HCT116 (cell line): ENCODE measurements at regions not wholly inside any gene's neighbourhood (a gene's known extent, or its start where the extent isn't known, plus 50 kb on each side); places are given as distances from the start of the nearest gene placed in this dataset.

Source experiments
- ATAC-seq: fragments of 200-7000 bp; cut with Tn5 transposase; 2 replicates; pipeline ENCODE4 v1.9.1; 2020; ENCODE audit warnings: mild to moderate bottlenecking, moderate library complexity
- BruUV-seq: library from RNA; stranded (reverse); fragments of 400-500 nt; replicated peaks from 2 replicates; lab custom pipeline; 2021; lab: Mats Ljungman, UMichigan
- CTCF ChIA-PET: fragments of 300-600 bp; sonication (Branson Sonifier 250); formaldehyde crosslinking; loops from one replicate; lab custom pipeline; 2021; ENCODE audit warnings: antibody characterized with exemption; lab: Charles Lee
- POLR2A ChIA-PET: fragments of 300-600, 350-600 bp; sonication (Branson Sonifier 250); formaldehyde crosslinking; loops from one replicate; lab custom pipeline; 2021; ENCODE audit warnings: antibody characterized with exemption; lab: Charles Lee
- RAD21 ChIA-PET, 2 experiments: fragments of 300-600 bp; sonication (Branson Sonifier 250); formaldehyde crosslinking; loops; one replicate each; lab custom pipeline; 2023; ENCODE audit warnings: low total read pairs in 2 of 2; ENCODE audit not compliant: uncharacterized antibody in 2 of 2, unreplicated experiment in 2 of 2, low non-redundant PET in 1 of 2; lab: Charles Lee
- DNase-seq: peaks from one replicate; pipeline ENCODE4 v3.0.0-alpha.2; 2010; ENCODE audit warnings: low read depth, low spot score
- H2AFZ ChIP-seq: fragments of 200-600 bp; shearing (Covaris generic), sonication (generic); 2 replicates; pipeline ENCODE4 v1.6.1; 2017; ENCODE audit warnings: low read depth, mixed run types, mixed read lengths, antibody characterized with exemption, low read length; ENCODE audit not compliant: poor library complexity, severe bottlenecking
- H3K27ac ChIP-seq: 2 replicates; pipeline ENCODE4 v1.5.1; 2012; ENCODE audit warnings: low read depth, low read length
- H3K27me3 ChIP-seq: fragments of 200-600 bp; sonication (generic); 2 replicates; pipeline ENCODE4 v1.6.1; 2016; ENCODE audit warnings: mixed run types, low read length, mixed read lengths; ENCODE audit not compliant: insufficient read depth
- H3K36me3 ChIP-seq, 2 experiments: fragments of 200-500 bp in 1 of 2; fragments of 200-600 bp in 1 of 2; sonication (Bioruptor generic) in 1 of 2; sonication (generic) in 1 of 2; 2 replicates each; pipeline versions ENCODE4 v1.5.1 to v1.6.1; 2014 to 2016; ENCODE audit warnings: low read length in 2 of 2, inconsistent platforms in 1 of 2, mixed read lengths in 1 of 2, mixed run types in 1 of 2; ENCODE audit not compliant: insufficient read depth in 2 of 2, control insufficient read depth in 1 of 2
- H3K4me1 ChIP-seq, 2 experiments: fragments of 200-600 bp in 1 of 2; sonication (generic) in 1 of 2; 2 replicates each; pipeline versions ENCODE4 v1.5.1 to v1.6.1; 2012 to 2017; ENCODE audit warnings: low read length in 2 of 2, inconsistent platforms in 1 of 2, mild to moderate bottlenecking in 1 of 2, mixed read lengths in 1 of 2, mixed run types in 1 of 2, moderate library complexity in 1 of 2; ENCODE audit not compliant: insufficient read depth in 2 of 2, control insufficient read depth in 1 of 2
- H3K4me2 ChIP-seq: fragments of 200-600 bp; sonication (generic); 2 replicates; pipeline ENCODE4 v1.6.1; 2017; ENCODE audit warnings: mixed run types, low read length, mixed read lengths
- H3K4me3 ChIP-seq, 2 experiments: fragments of 200-600 bp in 1 of 2; sonication (generic) in 1 of 2; replicated peaks in 1 of 2; 2 replicates each; pipeline ENCODE4 v1.5.1; 2011 to 2016; ENCODE audit warnings: low read length in 2 of 2, control low read depth in 1 of 2, low read depth in 1 of 2, mild to moderate bottlenecking in 1 of 2, mixed read lengths in 1 of 2, mixed run types in 1 of 2
- H3K79me2 ChIP-seq: fragments of 200-600 bp; sonication (generic); 2 replicates; pipeline ENCODE4 v1.6.1; 2017; ENCODE audit warnings: mild to moderate bottlenecking, mixed run types, low read length, moderate library complexity, mixed read lengths; ENCODE audit not compliant: insufficient read depth
- H3K9ac ChIP-seq: fragments of 200-600 bp; sonication (generic); 2 replicates; pipeline ENCODE4 v1.6.1; 2016; ENCODE audit warnings: low read length, mixed read lengths
- H3K9me2 ChIP-seq: fragments of 200-600 bp; sonication (generic), shearing (Covaris generic); 2 replicates; pipeline ENCODE4 v1.6.1; 2017; ENCODE audit warnings: mixed run types, mild to moderate bottlenecking, moderate library complexity; ENCODE audit not compliant: insufficient read depth
- H3K9me3 ChIP-seq, 2 experiments: fragments of 200-500 bp in 1 of 2; fragments of 200-600 bp in 1 of 2; sonication (Bioruptor generic) in 1 of 2; sonication (generic) in 1 of 2; 2 replicates each; pipeline ENCODE4 v1.6.1; 2014 to 2017; ENCODE audit warnings: low read length in 2 of 2, mixed read lengths in 2 of 2, inconsistent platforms in 1 of 2, low read depth in 1 of 2, mild to moderate bottlenecking in 1 of 2, mixed run types in 1 of 2, moderate library complexity in 1 of 2; ENCODE audit not compliant: control insufficient read depth in 1 of 2, insufficient read depth in 1 of 2
- H4K20me1 ChIP-seq: fragments of 200-600 bp; sonication (generic), shearing (Covaris generic); 2 replicates; pipeline ENCODE4 v1.6.1; 2017; ENCODE audit warnings: mixed run types, mild to moderate bottlenecking, moderate library complexity; ENCODE audit not compliant: insufficient read depth
- CBX3 ChIP-seq: IDR thresholded peaks from 2 replicates; pipeline ENCODE4 v1.6.1; 2012; ENCODE audit warnings: low read depth
- CTCF ChIP-seq, 3 experiments: fragments of 200-600 bp in 1 of 3; sonication (generic) in 1 of 3; IDR thresholded peaks in 2 of 3; conservative IDR thresholded peaks in 1 of 3; 2 replicates each; pipeline ENCODE4 v1.5.1; 2012 to 2017; ENCODE audit warnings: low read depth in 2 of 3, low read length in 2 of 3, antibody characterized with exemption in 1 of 3, borderline replicate concordance in 1 of 3, control low read depth in 1 of 3, mild to moderate bottlenecking in 1 of 3, mixed read lengths in 1 of 3, mixed run types in 1 of 3, moderate library complexity in 1 of 3; ENCODE audit not compliant: insufficient read depth in 1 of 3
- ELF1 ChIP-seq: IDR thresholded peaks from 2 replicates; pipeline ENCODE4 v1.6.1; 2012; ENCODE audit warnings: low read depth, borderline replicate concordance
- EZH2phosphoT487 ChIP-seq: fragments of 200-600 bp; IDR thresholded peaks from 2 replicates; pipeline ENCODE4 v1.6.1; 2018; ENCODE audit warnings: antibody characterized with exemption, borderline replicate concordance
- JUND ChIP-seq: IDR thresholded peaks from 2 replicates; pipeline ENCODE4 v1.6.1; 2012
- POLR2A ChIP-seq: IDR thresholded peaks from 2 replicates; pipeline ENCODE4 v1.7.0; 2011; ENCODE audit warnings: borderline replicate concordance; ENCODE audit not compliant: insufficient read depth, insufficient read length; ENCODE audit errors: extremely low read depth
- POLR2AphosphoS5 ChIP-seq: IDR thresholded peaks from 2 replicates; pipeline ENCODE4 v1.6.1; 2011; ENCODE audit warnings: mild to moderate bottlenecking, low read depth, low read length, moderate library complexity
- RAD21 ChIP-seq: IDR thresholded peaks from 2 replicates; pipeline ENCODE4 v1.6.1; 2012; ENCODE audit warnings: low read depth, mild to moderate bottlenecking
- SIN3A ChIP-seq: IDR thresholded peaks from 2 replicates; pipeline ENCODE4 v1.6.1; 2012; ENCODE audit warnings: low read depth
- SRF ChIP-seq: IDR thresholded peaks from 2 replicates; pipeline ENCODE4 v1.6.1; 2012; ENCODE audit warnings: low read depth
- TCF7L2 ChIP-seq: IDR thresholded peaks from 2 replicates; pipeline ENCODE4 v1.7.0; 2011; ENCODE audit warnings: borderline replicate concordance, inconsistent platforms; ENCODE audit not compliant: insufficient read depth, insufficient read length; ENCODE audit errors: extremely low read depth
- YY1 ChIP-seq: IDR thresholded peaks from 2 replicates; pipeline ENCODE4 v1.6.1; 2011; ENCODE audit warnings: low read length, low read depth, moderate library complexity, mild to moderate bottlenecking; ENCODE audit not compliant: insufficient replicate concordance; ENCODE audit errors: extremely low read depth
- ZFX ChIP-seq: fragments of 450-650 bp; IDR thresholded peaks from 2 replicates; pipeline ENCODE4 v1.6.1; 2017
- ZNF274 ChIP-seq: fragments of 200-500 bp; sonication (Bioruptor generic); IDR thresholded peaks from 2 replicates; pipeline ENCODE4 v1.6.1; 2014; ENCODE audit warnings: mild to moderate bottlenecking, low read depth, low read length, inconsistent platforms
- intact Hi-C: fragments of 100-400 bp; cut with micrococcal nuclease; formaldehyde crosslinking; loops from 2 replicates; pipeline ENCODE4 v1.10.0; 2022
- TF ChIP-seq, protein P1 (sequence below): IDR thresholded peaks from 2 replicates; pipeline ENCODE4 v1.6.1; 2012
- TF ChIP-seq, protein P2 (sequence below): IDR thresholded peaks from 2 replicates; pipeline ENCODE4 v1.6.1; 2011; ENCODE audit warnings: mild to moderate bottlenecking, low read length, moderate library complexity; ENCODE audit not compliant: insufficient replicate concordance; ENCODE audit errors: extremely low read depth

- RAD21 ChIA-PET, result no interaction called here
- BruUV-seq, result no TSS peak
- ATAC-seq, result no peak
- POLR2A ChIA-PET, result no interaction called here
- TF ChIP-seq POLR2AphosphoS5 (no peak), EZH2phosphoT487 (no peak), JUND (no peak), ZNF274 (no peak), ELF1 (no peak), SIN3A (no peak)
- TF ChIP-seq, protein P1, sequence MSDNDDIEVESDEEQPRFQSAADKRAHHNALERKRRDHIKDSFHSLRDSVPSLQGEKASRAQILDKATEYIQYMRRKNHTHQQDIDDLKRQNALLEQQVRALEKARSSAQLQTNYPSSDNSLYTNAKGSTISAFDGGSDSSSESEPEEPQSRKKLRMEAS, result no peak
- CTCF ChIA-PET, result no interaction called here
- H3K4me2 ChIP-seq, result no peak overlapping the region
- no peaks in the 10 kb centered on the region for H3K79me2 ChIP-seq
- H3K4me3 ChIP-seq, result no peak overlapping the region
- H3K9me3 ChIP-seq, result no peaks in the 10 kb centered on the region
- no peaks in the 10 kb centered on the region for H4K20me1 ChIP-seq
- no peaks in the 10 kb centered on the region for H3K36me3 ChIP-seq
- H3K9me2 ChIP-seq, result no peaks in the 10 kb centered on the region
- H3K27ac ChIP-seq, result no peak overlapping the region
- no peak for DNase-seq
- H3K9ac ChIP-seq, result no peak overlapping the region
- no peaks in the 10 kb centered on the region for H3K4me1 ChIP-seq
- intact Hi-C loops, result no loop called here
- no peak overlapping the region for H2AFZ ChIP-seq
- peaks cover 5% of the 10 kb centered on the region; the same call in 1 of the 2 replicates for H3K27me3 ChIP-seq
These were observed 186.2 kb upstream of the RASGRP1 start for GRCh38 chr15:38750786-38751185.

DNA sequence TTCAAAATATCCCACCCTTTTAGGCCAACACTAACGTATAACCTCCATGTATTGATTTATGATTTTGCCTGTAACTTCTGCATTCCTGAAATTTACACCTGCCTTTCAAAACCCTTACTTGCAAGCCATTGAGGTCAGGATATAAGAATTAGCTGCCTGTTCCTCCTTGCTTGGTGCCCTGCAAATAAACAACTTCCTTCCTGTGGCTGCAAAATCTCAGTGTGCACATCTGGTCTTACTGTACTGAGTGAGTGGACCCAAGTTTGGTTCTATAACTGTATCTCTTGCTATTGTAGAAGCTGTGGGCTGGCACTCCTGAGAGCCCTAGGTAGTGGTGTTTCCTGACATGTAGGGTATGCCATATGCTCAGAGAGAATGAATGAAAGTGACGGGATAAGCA lies 191.1 kb upstream of the RASGRP1 start:
- Histone ChIP-seq H3K4me2 (no peak overlapping the region), H3K79me2 (no peaks in the 10 kb centered on the region), H3K27me3 (peaks cover 22% of the 10 kb centered on the region), H3K4me1 (no peaks in the 10 kb centered on the region), H3K4me3 (no peak overlapping the region), H3K27ac (no peak overlapping the region), H4K20me1 (no peaks in the 10 kb centered on the region), H3K9me3 (no peaks in the 10 kb centered on the region), H3K9me2 (no peaks in the 10 kb centered on the region), H2AFZ (no peak overlapping the region), H3K9ac (no peak overlapping the region), H3K36me3 (no peaks in the 10 kb centered on the region)
- intact Hi-C loops, result no loop called here
- ChIA-PET POLR2A (no interaction called here), RAD21 (no interaction called here), CTCF (no interaction called here)
- no peak for DNase-seq
- no peak for ATAC-seq
- TF ChIP-seq TCF7L2 (no peak), SRF (no peak), EZH2phosphoT487 (no peak), RAD21 (no peak), JUND (no peak), CBX3 (no peak), ZFX (no peak), SIN3A (no peak), POLR2A (no peak), YY1 (no peak), CTCF (IDR thresholded peaks at IDR 0.05 in 2 of 3, conservative IDR thresholded peaks at IDR 0.05 in 1 of 3; ENCODE audit: borderline replicate concordance in 1 of 3, insufficient read depth in 1 of 3, low read depth in 2 of 3, low read length in 2 of 3) (no peak)
- TF ChIP-seq, protein P2, sequence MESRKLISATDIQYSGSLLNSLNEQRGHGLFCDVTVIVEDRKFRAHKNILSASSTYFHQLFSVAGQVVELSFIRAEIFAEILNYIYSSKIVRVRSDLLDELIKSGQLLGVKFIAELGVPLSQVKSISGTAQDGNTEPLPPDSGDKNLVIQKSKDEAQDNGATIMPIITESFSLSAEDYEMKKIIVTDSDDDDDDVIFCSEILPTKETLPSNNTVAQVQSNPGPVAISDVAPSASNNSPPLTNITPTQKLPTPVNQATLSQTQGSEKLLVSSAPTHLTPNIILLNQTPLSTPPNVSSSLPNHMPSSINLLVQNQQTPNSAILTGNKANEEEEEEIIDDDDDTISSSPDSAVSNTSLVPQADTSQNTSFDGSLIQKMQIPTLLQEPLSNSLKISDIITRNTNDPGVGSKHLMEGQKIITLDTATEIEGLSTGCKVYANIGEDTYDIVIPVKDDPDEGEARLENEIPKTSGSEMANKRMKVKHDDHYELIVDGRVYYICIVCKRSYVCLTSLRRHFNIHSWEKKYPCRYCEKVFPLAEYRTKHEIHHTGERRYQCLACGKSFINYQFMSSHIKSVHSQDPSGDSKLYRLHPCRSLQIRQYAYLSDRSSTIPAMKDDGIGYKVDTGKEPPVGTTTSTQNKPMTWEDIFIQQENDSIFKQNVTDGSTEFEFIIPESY, result no peak
- TF ChIP-seq, protein P1, result no peak
- BruUV-seq, result no TSS peak
